ENCODE measurements at regions not wholly inside any gene's neighbourhood (a gene's known extent, or its start where the extent isn't known, plus 50 kb on each side); places are given as distances from the start of the nearest gene placed in this dataset.

DNA sequence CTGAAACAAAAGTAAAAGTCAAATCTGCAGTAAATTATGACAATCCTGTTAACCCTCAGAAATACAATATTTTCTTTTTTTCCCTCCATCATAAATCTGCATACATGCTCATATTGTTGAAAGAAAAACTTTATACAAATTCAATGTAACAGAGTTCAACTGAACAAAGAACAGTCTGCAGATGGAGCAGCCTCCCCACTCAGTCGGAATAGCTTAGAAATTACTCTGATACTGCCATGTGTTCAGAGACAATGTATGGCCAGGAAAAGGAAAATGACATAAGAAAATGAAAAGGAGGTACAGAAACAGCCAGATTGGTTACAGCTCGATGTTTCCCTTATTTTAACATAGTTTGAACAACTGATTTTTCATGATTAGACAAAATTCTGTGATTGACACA, 651.9 kb upstream of the COBL start:
- TF ChIP-seq, protein P1, sequence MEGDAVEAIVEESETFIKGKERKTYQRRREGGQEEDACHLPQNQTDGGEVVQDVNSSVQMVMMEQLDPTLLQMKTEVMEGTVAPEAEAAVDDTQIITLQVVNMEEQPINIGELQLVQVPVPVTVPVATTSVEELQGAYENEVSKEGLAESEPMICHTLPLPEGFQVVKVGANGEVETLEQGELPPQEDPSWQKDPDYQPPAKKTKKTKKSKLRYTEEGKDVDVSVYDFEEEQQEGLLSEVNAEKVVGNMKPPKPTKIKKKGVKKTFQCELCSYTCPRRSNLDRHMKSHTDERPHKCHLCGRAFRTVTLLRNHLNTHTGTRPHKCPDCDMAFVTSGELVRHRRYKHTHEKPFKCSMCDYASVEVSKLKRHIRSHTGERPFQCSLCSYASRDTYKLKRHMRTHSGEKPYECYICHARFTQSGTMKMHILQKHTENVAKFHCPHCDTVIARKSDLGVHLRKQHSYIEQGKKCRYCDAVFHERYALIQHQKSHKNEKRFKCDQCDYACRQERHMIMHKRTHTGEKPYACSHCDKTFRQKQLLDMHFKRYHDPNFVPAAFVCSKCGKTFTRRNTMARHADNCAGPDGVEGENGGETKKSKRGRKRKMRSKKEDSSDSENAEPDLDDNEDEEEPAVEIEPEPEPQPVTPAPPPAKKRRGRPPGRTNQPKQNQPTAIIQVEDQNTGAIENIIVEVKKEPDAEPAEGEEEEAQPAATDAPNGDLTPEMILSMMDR (IDR thresholded peaks at IDR 0.05; ENCODE audit: insufficient read depth in 1 of 2, low read depth in 1 of 2, low read length in 1 of 2, severe bottlenecking in 1 of 2, unreplicated experiment in 1 of 2) = no peak
- H3K9me3 Mint-ChIP-seq (ENCODE audit: unreplicated experiment) = peaks cover 10% of the 10 kb centered on the region
- Histone ChIP-seq H3K4me1 (no peaks in the 10 kb centered on the region), H3K27me3 (replicated peaks; ENCODE audit: control insufficient read depth, insufficient read depth, low read length) (no peaks in the 10 kb centered on the region), H3K36me3 (ENCODE audit: control insufficient read depth, insufficient read depth, low read length) (no peaks in the 10 kb centered on the region), H3K9me3 (no peaks in the 10 kb centered on the region), H3K4me3 (ENCODE audit: low read depth, low read length) (no peak overlapping the region)
- H3K4me3 Mint-ChIP-seq (ENCODE audit: unreplicated experiment) = no peak overlapping the region
- intact Hi-C loops (cut with micrococcal nuclease; ENCODE audit: unreplicated experiment) = no loop called here
- no peaks in the 10 kb centered on the region for H3K4me1 Mint-ChIP-seq (ENCODE audit: low read depth, unreplicated experiment)
- no TSS peak for BruUV-seq (replicated peaks)
- H3K27ac Mint-ChIP-seq (ENCODE audit: unreplicated experiment) = no peak overlapping the region
- ChIA-PET CTCF (interaction anchor here (0.7 kb wide), 1 partner anchor 393 kb away, joined by 3 read pairs; no protein-coding TSS in a partner anchor), POLR2A (no interaction called here)
- H3K27me3 Mint-ChIP-seq (ENCODE audit: insufficient read depth, unreplicated experiment) = no peaks in the 10 kb centered on the region
- no peak for DNase-seq
- H3K36me3 Mint-ChIP-seq (ENCODE audit: insufficient read depth, unreplicated experiment) = no peaks in the 10 kb centered on the region

DNA sequence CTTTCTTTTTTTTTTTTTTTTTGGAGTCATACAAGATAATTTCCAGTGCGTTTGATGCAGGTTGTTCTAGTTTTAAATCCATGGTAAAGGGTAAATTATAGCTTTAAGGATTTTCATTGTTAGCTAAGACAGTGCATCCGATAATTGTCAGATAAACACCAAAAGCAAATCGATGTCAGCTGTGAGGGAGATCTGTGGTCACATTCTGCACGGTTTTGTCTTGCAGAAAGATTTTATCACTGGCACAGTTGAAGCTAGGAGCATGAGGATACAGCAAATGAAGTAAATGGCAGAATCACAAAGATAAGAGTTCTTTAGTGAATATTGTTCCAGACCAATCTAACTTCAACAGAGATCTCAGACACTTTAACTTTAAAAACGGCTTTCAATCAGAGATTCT, 648.8 kb upstream of the COBL start:
- ChIA-PET POLR2A (no interaction called here), CTCF (no interaction called here)
- intact Hi-C loops (cut with micrococcal nuclease; ENCODE audit: unreplicated experiment) = no loop called here
- no peak overlapping the region for H3K4me3 ChIP-seq (ENCODE audit: low read depth, low read length)
- H3K36me3 ChIP-seq (ENCODE audit: control insufficient read depth, insufficient read depth, low read length) = no peaks in the 10 kb centered on the region
- no peaks in the 10 kb centered on the region for H3K9me3 Mint-ChIP-seq (ENCODE audit: unreplicated experiment)
- no peaks in the 10 kb centered on the region for H3K36me3 Mint-ChIP-seq (ENCODE audit: insufficient read depth, unreplicated experiment)
- H3K27me3 ChIP-seq (replicated peaks; ENCODE audit: control insufficient read depth, insufficient read depth, low read length) = no peaks in the 10 kb centered on the region
- no peaks in the 10 kb centered on the region for H3K4me1 Mint-ChIP-seq (ENCODE audit: low read depth, unreplicated experiment)
- no peaks in the 10 kb centered on the region for H3K27me3 Mint-ChIP-seq (ENCODE audit: insufficient read depth, unreplicated experiment)
- no TSS peak for BruUV-seq (replicated peaks)
- H3K9me3 ChIP-seq = no peaks in the 10 kb centered on the region
- no peak for DNase-seq
- peaks cover 4% of the 10 kb centered on the region; the same call in 1 of the 2 replicates for H3K4me1 ChIP-seq
- no peak overlapping the region for H3K4me3 Mint-ChIP-seq (ENCODE audit: unreplicated experiment)
- TF ChIP-seq, protein P1 (IDR thresholded peaks at IDR 0.05; ENCODE audit: insufficient read depth in 1 of 2, low read depth in 1 of 2, low read length in 1 of 2, severe bottlenecking in 1 of 2, unreplicated experiment in 1 of 2) = no peak
- H3K27ac Mint-ChIP-seq (ENCODE audit: unreplicated experiment) = no peak overlapping the region

- CTCF ChIA-PET = no interaction called here
- H3K4me3 ChIP-seq (ENCODE audit: low read depth, low read length) = no peak overlapping the region
- intact Hi-C loops (cut with micrococcal nuclease; ENCODE audit: unreplicated experiment) = no loop called here
- TF ChIP-seq, protein P1 (IDR thresholded peaks at IDR 0.05; ENCODE audit: insufficient read depth in 1 of 2, low read depth in 1 of 2, low read length in 1 of 2, severe bottlenecking in 1 of 2, unreplicated experiment in 1 of 2) = no peak
- H3K4me3 Mint-ChIP-seq (ENCODE audit: unreplicated experiment) = no peak overlapping the region
- no peaks in the 10 kb centered on the region for H3K36me3 Mint-ChIP-seq (ENCODE audit: insufficient read depth, unreplicated experiment)
- H3K4me1 Mint-ChIP-seq (ENCODE audit: low read depth, unreplicated experiment) = no peaks in the 10 kb centered on the region
- peaks cover 27% of the 10 kb centered on the region for H3K9me3 Mint-ChIP-seq (ENCODE audit: unreplicated experiment)
- H3K36me3 ChIP-seq (ENCODE audit: control insufficient read depth, insufficient read depth, low read length) = no peaks in the 10 kb centered on the region
- no peak for DNase-seq
- H3K27me3 Mint-ChIP-seq (ENCODE audit: insufficient read depth, unreplicated experiment) = no peaks in the 10 kb centered on the region
- no TSS peak for BruUV-seq (replicated peaks)
- H3K27me3 ChIP-seq (replicated peaks; ENCODE audit: control insufficient read depth, insufficient read depth, low read length) = no peaks in the 10 kb centered on the region
- no peak overlapping the region for H3K27ac Mint-ChIP-seq (ENCODE audit: unreplicated experiment)
- peaks cover 4% of the 10 kb centered on the region; the same call in 1 of the 2 replicates for H3K4me1 ChIP-seq
- POLR2A ChIA-PET = no interaction called here
- H3K9me3 ChIP-seq = no peaks in the 10 kb centered on the region; the same call in 1 of the 2 replicates
Observed at GRCh38 chr7:51961804-51962203, 645.2 kb upstream of the COBL start.

Data from Caco-2 (cell line).